ENCODE measurements at regions not wholly inside any gene's neighbourhood (a gene's known extent, or its start where the extent isn't known, plus 50 kb on each side); places are given as distances from the start of the nearest gene placed in this dataset.

- POLR2A ChIA-PET (ENCODE audit: unreplicated experiment): no interaction called here
- no peak for TF ChIP-seq EZH2 (IDR thresholded peaks at IDR 0.05; ENCODE audit: low read length, unreplicated experiment)
- TF ChIP-seq CTCF (conservative IDR thresholded peaks at IDR 0.05; ENCODE audit: low read depth, low read length): no peak
- no peak for TF ChIP-seq EZH2phosphoT487 (IDR thresholded peaks at IDR 0.05; ENCODE audit: borderline replicate concordance, low read length)
Observed at GRCh38 chr2:125267683-125268082, 1242.6 kb downstream of the CNTNAP5 start.

GRCh38 chr2:125272651-125273050 lies 1247.6 kb downstream of the CNTNAP5 start:
- Histone ChIP-seq H3K9ac (ENCODE audit: low read length) (no peak overlapping the region), H3K9me3 (ENCODE audit: low read length) (no peaks in the 10 kb centered on the region; the same call in 1 of the 2 replicates), H3K79me2 (ENCODE audit: low read length) (no peaks in the 10 kb centered on the region), H3K9me2 (replicated peaks; ENCODE audit: low read length) (no peaks in the 10 kb centered on the region), H3K4me2 (ENCODE audit: low read length) (no peak overlapping the region), H2AFZ (ENCODE audit: low read length) (no peak overlapping the region), H3K36me3 (ENCODE audit: low read depth, low read length) (no peaks in the 10 kb centered on the region), H3K27me3 (ENCODE audit: low read length) (no peaks in the 10 kb centered on the region), H3F3A (ENCODE audit: low read length, unreplicated experiment) (no peaks in the 10 kb centered on the region), H4K20me1 (ENCODE audit: low read length) (no peaks in the 10 kb centered on the region), H3K4me1 (ENCODE audit: insufficient read depth, low read length) (no peaks in the 10 kb centered on the region), H3K4me3 (ENCODE audit: low read length) (no peak overlapping the region), H3K27ac (ENCODE audit: low read length) (no peak overlapping the region)
- no peak for DNase-seq
- ATAC-seq: no peak
- no TSS peak for BruUV-seq (replicated peaks)
- TF ChIP-seq CTCF (conservative IDR thresholded peaks at IDR 0.05; ENCODE audit: low read depth, low read length) (no peak), EZH2phosphoT487 (IDR thresholded peaks at IDR 0.05; ENCODE audit: borderline replicate concordance, low read length) (no peak), EZH2 (IDR thresholded peaks at IDR 0.05; ENCODE audit: low read length, unreplicated experiment) (no peak)
- POLR2A ChIA-PET (ENCODE audit: unreplicated experiment): no interaction called here
- CTCF ChIA-PET: no interaction called here
- intact Hi-C loops (cut with micrococcal nuclease): no loop called here

More at GRCh38 chr2:125267683-125268082, 1242.6 kb downstream of the CNTNAP5 start:
- no peak for DNase-seq
- Histone ChIP-seq H3K9me3 (ENCODE audit: low read length) (no peaks in the 10 kb centered on the region; the same call in 1 of the 2 replicates), H3K79me2 (ENCODE audit: low read length) (no peaks in the 10 kb centered on the region), H3K4me2 (ENCODE audit: low read length) (no peak overlapping the region), H3K36me3 (ENCODE audit: low read depth, low read length) (no peaks in the 10 kb centered on the region), H3K4me3 (ENCODE audit: low read length) (no peak overlapping the region), H3F3A (ENCODE audit: low read length, unreplicated experiment) (no peaks in the 10 kb centered on the region), H3K9ac (ENCODE audit: low read length) (no peak overlapping the region), H3K9me2 (replicated peaks; ENCODE audit: low read length) (no peaks in the 10 kb centered on the region), H4K20me1 (ENCODE audit: low read length) (no peaks in the 10 kb centered on the region), H3K27ac (ENCODE audit: low read length) (no peak overlapping the region), H3K4me1 (ENCODE audit: insufficient read depth, low read length) (no peaks in the 10 kb centered on the region), H2AFZ (ENCODE audit: low read length) (no peak overlapping the region), H3K27me3 (ENCODE audit: low read length) (no peaks in the 10 kb centered on the region)
- CTCF ChIA-PET: no interaction called here
- intact Hi-C loops (cut with micrococcal nuclease): no loop called here
- ATAC-seq: no peak
- no TSS peak for BruUV-seq (replicated peaks)

- no peak for TF ChIP-seq EZH2 (IDR thresholded peaks at IDR 0.05; ENCODE audit: low read length, unreplicated experiment)
- TF ChIP-seq EZH2phosphoT487 (IDR thresholded peaks at IDR 0.05; ENCODE audit: borderline replicate concordance, low read length): no peak
- TF ChIP-seq CTCF (conservative IDR thresholded peaks at IDR 0.05; ENCODE audit: low read depth, low read length): no peak
- no peaks in the 10 kb centered on the region for H3K36me3 ChIP-seq (ENCODE audit: low read depth, low read length)
- intact Hi-C loops (cut with micrococcal nuclease): no loop called here
- no TSS peak for BruUV-seq (replicated peaks)
- no peaks in the 10 kb centered on the region for H3K79me2 ChIP-seq (ENCODE audit: low read length)
- H3K27me3 ChIP-seq (ENCODE audit: low read length): no peaks in the 10 kb centered on the region
- H3F3A ChIP-seq (ENCODE audit: low read length, unreplicated experiment): no peaks in the 10 kb centered on the region
- no peak overlapping the region for H3K27ac ChIP-seq (ENCODE audit: low read length)
- DNase-seq (no peak), ATAC-seq (no peak)
- no peak overlapping the region for H3K9ac ChIP-seq (ENCODE audit: low read length)
- no peak overlapping the region for H3K4me3 ChIP-seq (ENCODE audit: low read length)
- H3K9me3 ChIP-seq (ENCODE audit: low read length): no peaks in the 10 kb centered on the region; the same call in 1 of the 2 replicates
- H4K20me1 ChIP-seq (ENCODE audit: low read length): no peaks in the 10 kb centered on the region
- POLR2A ChIA-PET (ENCODE audit: unreplicated experiment): no interaction called here
- H3K4me2 ChIP-seq (ENCODE audit: low read length): no peak overlapping the region
- no peak overlapping the region for H2AFZ ChIP-seq (ENCODE audit: low read length)
- no peaks in the 10 kb centered on the region for H3K9me2 ChIP-seq (replicated peaks; ENCODE audit: low read length)
- H3K4me1 ChIP-seq (ENCODE audit: insufficient read depth, low read length): no peaks in the 10 kb centered on the region
- CTCF ChIA-PET: no interaction called here
Observed at GRCh38 chr2:125274718-125275117, 1249.6 kb downstream of the CNTNAP5 start.
